ENCODE measurements at regions not wholly inside any gene's neighbourhood (a gene's known extent, or its start where the extent isn't known, plus 50 kb on each side); places are given as distances from the start of the nearest gene placed in this dataset.
"Not testable (repeated sequence)": the region's sequence is repeated elsewhere in the genome, so short reads cannot be mapped to it uniquely, and the experiment has no call there.

GRCh38 chr7:33792547-33793105 is 112.7 kb upstream of the BMPER start:
- DNase-seq, result no peak

- DNase-seq, result no peak
Observed at GRCh38 chr7:33793616-33794015, 111.7 kb upstream of the BMPER start.

GRCh38 chr7:33794419-33794818 is 110.9 kb upstream of the BMPER start:
- no peak for DNase-seq

GRCh38 chr7:33794959-33795358 is 110.4 kb upstream of the BMPER start:
- DNase-seq, result no peak

GRCh38 chr7:33796538-33796937 is 108.8 kb upstream of the BMPER start:
- no peak for DNase-seq

- DNase-seq, result not testable (repeated sequence)
Observed at GRCh38 chr7:33797512-33797911, 107.8 kb upstream of the BMPER start.

- DNase-seq, result no peak
Observed at GRCh38 chr7:33798686-33799325, 106.5 kb upstream of the BMPER start.

- DNase-seq, result no peak
Observed at GRCh38 chr7:33799766-33800165, 105.6 kb upstream of the BMPER start.

- DNase-seq, result no peak
Observed at GRCh38 chr7:33802600-33802999, 102.7 kb upstream of the BMPER start.

GRCh38 chr7:33804140-33804660 is 101.1 kb upstream of the BMPER start:
- DNase-seq, result no peak

- no peak for DNase-seq
Observed at GRCh38 chr7:33805630-33806233, 99.6 kb upstream of the BMPER start.

- DNase-seq, result no peak
Observed at GRCh38 chr7:33806298-33807154, 98.8 kb upstream of the BMPER start.

- no peak for DNase-seq
Observed at GRCh38 chr7:33807155-33807530, 98.2 kb upstream of the BMPER start.

GRCh38 chr7:33807779-33808482 is 97.4 kb upstream of the BMPER start:
- no peak for DNase-seq

- no peak for DNase-seq
Observed at GRCh38 chr7:33809228-33809627, 96.1 kb upstream of the BMPER start.

- DNase-seq, result no peak
Observed at GRCh38 chr7:33810356-33810755, 95.0 kb upstream of the BMPER start.

- DNase-seq, result no peak
Observed at GRCh38 chr7:33813331-33813730, 92.0 kb upstream of the BMPER start.

GRCh38 chr7:33814400-33814799 is 90.9 kb upstream of the BMPER start:
- DNase-seq, result no peak

GRCh38 chr7:33814936-33815335 is 90.4 kb upstream of the BMPER start:
- DNase-seq, result no peak

- no peak for DNase-seq
Observed at GRCh38 chr7:33815336-33815735, 90.0 kb upstream of the BMPER start.

- DNase-seq, result no peak
Observed at GRCh38 chr7:33816106-33816505, 89.2 kb upstream of the BMPER start.

GRCh38 chr7:33819658-33820057 is 85.7 kb upstream of the BMPER start:
- no peak for DNase-seq

- no peak for DNase-seq
Observed at GRCh38 chr7:33820206-33820605, 85.1 kb upstream of the BMPER start.
